ENCODE measurements at regions not wholly inside any gene's neighbourhood (a gene's known extent, or its start where the extent isn't known, plus 50 kb on each side); places are given as distances from the start of the nearest gene placed in this dataset.

DNA sequence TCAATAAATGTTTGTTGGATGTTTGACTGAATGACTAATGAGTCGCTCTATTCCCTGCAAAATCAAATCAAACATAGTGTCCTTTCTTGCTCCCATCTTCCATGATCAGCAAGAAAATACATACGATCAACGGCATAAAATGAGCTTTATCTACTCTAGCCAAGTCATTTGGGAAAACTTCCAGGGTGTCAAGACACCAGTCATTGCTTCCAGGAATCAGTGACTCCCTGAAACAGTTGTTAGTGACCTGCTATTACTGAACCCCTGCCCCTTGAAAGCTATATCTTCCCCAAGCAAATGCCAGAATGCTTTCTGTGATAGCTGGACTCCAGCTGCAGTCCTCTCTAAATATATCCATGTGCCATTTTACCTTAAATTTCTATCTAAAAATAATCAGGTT lies 169.5 kb upstream of the SSTR1 start (continued):
- TF ChIP-seq ZBTB46 (CRISPR knock-in tag; IDR thresholded peaks at IDR 0.05; ENCODE audit: borderline replicate concordance) (no peak), ZEB1 (IDR thresholded peaks at IDR 0.05; ENCODE audit: insufficient replicate concordance, low read depth) (no peak), REL (CRISPR knock-in tag; conservative IDR thresholded peaks at IDR 0.05) (no peak), ZNF749 (CRISPR knock-in tag; IDR thresholded peaks at IDR 0.05; ENCODE audit: borderline replicate concordance) (no peak), ZFY (CRISPR knock-in tag; IDR thresholded peaks at IDR 0.05) (no peak), NAIF1 (CRISPR knock-in tag; IDR thresholded peaks at IDR 0.05; ENCODE audit: borderline replicate concordance) (no peak)

- Histone ChIP-seq H2AFZ (ENCODE audit: low read length) (no peak overlapping the region), H3K79me2 (ENCODE audit: insufficient read depth, low read length) (no peaks in the 10 kb centered on the region), H3K27ac (ENCODE audit: extremely low read length, insufficient read depth, low read length) (no peak overlapping the region), H3K9ac (ENCODE audit: insufficient read depth, low read depth, low read length) (no peak overlapping the region), H3K4me2 (ENCODE audit: low read depth, low read length) (no peak overlapping the region), H3K9me3 (ENCODE audit: low read length) (no peaks in the 10 kb centered on the region), H4K20me1 (ENCODE audit: insufficient read depth, low read length) (no peaks in the 10 kb centered on the region), H3K4me3 (replicated peaks in 1 of 3; ENCODE audit: insufficient read depth in 1 of 3, low read depth in 2 of 3, low read length in 3 of 3) (no peak overlapping the region), H3K36me3 (replicated peaks in 1 of 2; ENCODE audit: control insufficient read depth in 1 of 2, insufficient read depth in 2 of 2, low read length in 2 of 2) (no peaks in the 10 kb centered on the region), H3K4me1 (ENCODE audit: insufficient read depth, low read length) (no peaks in the 10 kb centered on the region), H3K27me3 (ENCODE audit: control insufficient read depth in 1 of 2, insufficient read depth in 2 of 2, low read length in 2 of 2) (no peaks in the 10 kb centered on the region)
- POLR2A ChIA-PET: no interaction called here
- in situ Hi-C loops (cut with HindIII; ENCODE audit: extremely low pct_ligation_motif_present, low pct_unique_long_range_greater_than_20kb) (no loop called here), intact Hi-C loops (cut with micrococcal nuclease; ENCODE audit: unreplicated experiment) (no loop called here)
- WGBS (ENCODE audit: low lambda C conversion rate): 11% methylated on average over 5 of the region's 5 CpGs
- DNase-seq (ENCODE audit: low spot score): no peak
- BruUV-seq (replicated peaks): no TSS peak
- no peak for FAIRE-seq
- CTCF ChIA-PET (ENCODE audit: low intra/inter-chr PET ratio, low total read pairs): no interaction called here
- ATAC-seq: no peak
- TF ChIP-seq ZNF282 (IDR thresholded peaks at IDR 0.05; ENCODE audit: partially characterized antibody) (no peak), XRCC5 (optimal IDR thresholded peaks at IDR 0.05; ENCODE audit: low read length) (no peak), HOXA9 (CRISPR knock-in tag; IDR thresholded peaks at IDR 0.05; ENCODE audit: borderline replicate concordance) (no peak), SIX1 (CRISPR knock-in tag; IDR thresholded peaks at IDR 0.05; ENCODE audit: borderline replicate concordance) (no peak), ZMYM3 (CRISPR knock-in tag; IDR thresholded peaks at IDR 0.05) (no peak), ZBTB34 (CRISPR knock-in tag; IDR thresholded peaks at IDR 0.05) (no peak), TGIF2 (CRISPR knock-in tag; IDR thresholded peaks at IDR 0.05) (no peak), TBX3 (IDR thresholded peaks at IDR 0.05; ENCODE audit: borderline replicate concordance) (no peak)
- TF ChIP-seq, protein P1, sequence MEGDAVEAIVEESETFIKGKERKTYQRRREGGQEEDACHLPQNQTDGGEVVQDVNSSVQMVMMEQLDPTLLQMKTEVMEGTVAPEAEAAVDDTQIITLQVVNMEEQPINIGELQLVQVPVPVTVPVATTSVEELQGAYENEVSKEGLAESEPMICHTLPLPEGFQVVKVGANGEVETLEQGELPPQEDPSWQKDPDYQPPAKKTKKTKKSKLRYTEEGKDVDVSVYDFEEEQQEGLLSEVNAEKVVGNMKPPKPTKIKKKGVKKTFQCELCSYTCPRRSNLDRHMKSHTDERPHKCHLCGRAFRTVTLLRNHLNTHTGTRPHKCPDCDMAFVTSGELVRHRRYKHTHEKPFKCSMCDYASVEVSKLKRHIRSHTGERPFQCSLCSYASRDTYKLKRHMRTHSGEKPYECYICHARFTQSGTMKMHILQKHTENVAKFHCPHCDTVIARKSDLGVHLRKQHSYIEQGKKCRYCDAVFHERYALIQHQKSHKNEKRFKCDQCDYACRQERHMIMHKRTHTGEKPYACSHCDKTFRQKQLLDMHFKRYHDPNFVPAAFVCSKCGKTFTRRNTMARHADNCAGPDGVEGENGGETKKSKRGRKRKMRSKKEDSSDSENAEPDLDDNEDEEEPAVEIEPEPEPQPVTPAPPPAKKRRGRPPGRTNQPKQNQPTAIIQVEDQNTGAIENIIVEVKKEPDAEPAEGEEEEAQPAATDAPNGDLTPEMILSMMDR (CRISPR knock-in tag; IDR thresholded peaks at IDR 0.05): no peak
- TF ChIP-seq, protein P2, sequence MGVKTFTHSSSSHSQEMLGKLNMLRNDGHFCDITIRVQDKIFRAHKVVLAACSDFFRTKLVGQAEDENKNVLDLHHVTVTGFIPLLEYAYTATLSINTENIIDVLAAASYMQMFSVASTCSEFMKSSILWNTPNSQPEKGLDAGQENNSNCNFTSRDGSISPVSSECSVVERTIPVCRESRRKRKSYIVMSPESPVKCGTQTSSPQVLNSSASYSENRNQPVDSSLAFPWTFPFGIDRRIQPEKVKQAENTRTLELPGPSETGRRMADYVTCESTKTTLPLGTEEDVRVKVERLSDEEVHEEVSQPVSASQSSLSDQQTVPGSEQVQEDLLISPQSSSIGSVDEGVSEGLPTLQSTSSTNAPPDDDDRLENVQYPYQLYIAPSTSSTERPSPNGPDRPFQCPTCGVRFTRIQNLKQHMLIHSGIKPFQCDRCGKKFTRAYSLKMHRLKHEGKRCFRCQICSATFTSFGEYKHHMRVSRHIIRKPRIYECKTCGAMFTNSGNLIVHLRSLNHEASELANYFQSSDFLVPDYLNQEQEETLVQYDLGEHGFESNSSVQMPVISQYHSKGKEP (CRISPR knock-in tag; IDR thresholded peaks at IDR 0.05): no peak
Observed at GRCh38 chr14:38038986-38039385, 168.7 kb upstream of the SSTR1 start.
